Mucosa of descending colon (tissue), 3 donors: ENCODE measurements at regions not wholly inside any gene's neighbourhood (a gene's known extent, or its start where the extent isn't known, plus 50 kb on each side); places are given as distances from the start of the nearest gene placed in this dataset.

Experiments
- ATAC-seq: fragments of 200-7000 bp; cut with Tn5 transposase; one replicate; pipeline ENCODE4 v1.9.1; 2020; ENCODE audit warnings: mild to moderate bottlenecking, moderate library complexity
- DNase-seq, 3 donors: peaks; one replicate each; pipeline ENCODE4 v3.0.0-alpha.2; 2020
- H3K36me3 ChIP-seq: fragments of 200-600 bp; one replicate; pipeline ENCODE4 v1.8.0; 2021; ENCODE audit warnings: low read depth, mild to moderate bottlenecking
- H3K4me1 ChIP-seq: fragments of 200-600 bp; one replicate; pipeline ENCODE4 v1.8.0; 2021; ENCODE audit warnings: low read depth, mild to moderate bottlenecking
- H3K4me3 ChIP-seq: fragments of 200-600 bp; one replicate; pipeline ENCODE4 v1.8.0; 2021; ENCODE audit warnings: mild to moderate bottlenecking
- H3K9me3 ChIP-seq: fragments of 200-600 bp; one replicate; pipeline ENCODE4 v1.8.0; 2021; ENCODE audit warnings: mild to moderate bottlenecking
- intact Hi-C, 2 donors: fragments of 100-400 bp; cut with DNase I in 1 of 2; cut with micrococcal nuclease in 1 of 2; formaldehyde crosslinking; loops; one replicate each; pipeline versions ENCODE4 v1.11.0 to v1.11.1; 2022; cut with DNase I, micrococcal nuclease
- TF ChIP-seq, protein P1 (sequence below): fragments of 200-600 bp; IDR thresholded peaks from one replicate; pipeline ENCODE4 v1.8.0; 2022; ENCODE audit warnings: antibody characterized with exemption, mild to moderate bottlenecking
- donor health status: DM: no; HTN: no; CAD: no; lungs with moderate emphysema.
- donor health status: DM: no; HTN: no; CAD: no.
- donor health status: DM: no; HTN: yes; CAD: no.

GRCh38 chr11:13205486-13205885, 72.1 kb upstream of the BMAL1 start:
- ATAC-seq (no peak), DNase-seq (no peak)
- no peak overlapping the region for H3K4me3 ChIP-seq
- H3K9me3 ChIP-seq = no peaks in the 10 kb centered on the region
- TF ChIP-seq, protein P1, sequence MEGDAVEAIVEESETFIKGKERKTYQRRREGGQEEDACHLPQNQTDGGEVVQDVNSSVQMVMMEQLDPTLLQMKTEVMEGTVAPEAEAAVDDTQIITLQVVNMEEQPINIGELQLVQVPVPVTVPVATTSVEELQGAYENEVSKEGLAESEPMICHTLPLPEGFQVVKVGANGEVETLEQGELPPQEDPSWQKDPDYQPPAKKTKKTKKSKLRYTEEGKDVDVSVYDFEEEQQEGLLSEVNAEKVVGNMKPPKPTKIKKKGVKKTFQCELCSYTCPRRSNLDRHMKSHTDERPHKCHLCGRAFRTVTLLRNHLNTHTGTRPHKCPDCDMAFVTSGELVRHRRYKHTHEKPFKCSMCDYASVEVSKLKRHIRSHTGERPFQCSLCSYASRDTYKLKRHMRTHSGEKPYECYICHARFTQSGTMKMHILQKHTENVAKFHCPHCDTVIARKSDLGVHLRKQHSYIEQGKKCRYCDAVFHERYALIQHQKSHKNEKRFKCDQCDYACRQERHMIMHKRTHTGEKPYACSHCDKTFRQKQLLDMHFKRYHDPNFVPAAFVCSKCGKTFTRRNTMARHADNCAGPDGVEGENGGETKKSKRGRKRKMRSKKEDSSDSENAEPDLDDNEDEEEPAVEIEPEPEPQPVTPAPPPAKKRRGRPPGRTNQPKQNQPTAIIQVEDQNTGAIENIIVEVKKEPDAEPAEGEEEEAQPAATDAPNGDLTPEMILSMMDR = no peak
- H3K4me1 ChIP-seq = no peaks in the 10 kb centered on the region
- intact Hi-C loops = loop anchor here in 1 of 2 donors (5.0 kb wide), 1 partner anchor 137 kb away; no protein-coding TSS in a partner anchor
- H3K36me3 ChIP-seq = no peaks in the 10 kb centered on the region

- no peak for DNase-seq
- Histone ChIP-seq H3K4me1 (no peaks in the 10 kb centered on the region), H3K9me3 (no peaks in the 10 kb centered on the region), H3K4me3 (no peak overlapping the region), H3K36me3 (no peaks in the 10 kb centered on the region)
- no peak for ATAC-seq
- intact Hi-C loops = loop anchor here in 1 of 2 donors (5.0 kb wide), 1 partner anchor 136 kb away; no protein-coding TSS in a partner anchor
- TF ChIP-seq, protein P1 = no peak
Measured at GRCh38 chr11:13206086-13206640, 71.4 kb upstream of the BMAL1 start.

DNA sequence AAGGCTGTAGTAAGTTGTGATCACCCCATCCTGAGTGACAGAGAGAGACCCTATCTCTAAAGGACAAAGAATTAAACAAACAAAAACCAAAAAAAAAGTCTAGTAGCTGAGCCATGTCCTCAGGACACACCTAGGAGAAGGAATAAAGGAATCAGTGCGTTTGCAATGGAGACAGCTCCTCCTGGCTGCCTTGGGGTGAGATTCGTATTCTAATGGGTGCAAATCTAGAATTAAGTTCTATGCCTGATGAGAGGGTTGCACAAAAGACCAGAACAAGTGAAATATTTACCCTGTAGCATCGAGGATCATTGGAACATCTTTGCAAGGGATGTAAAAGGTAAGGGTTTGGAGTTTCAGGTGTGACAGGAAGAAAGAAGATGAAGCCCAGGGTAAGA, 70.3 kb upstream of the BMAL1 start:
- Histone ChIP-seq H3K36me3 (no peaks in the 10 kb centered on the region), H3K4me1 (no peaks in the 10 kb centered on the region), H3K9me3 (no peaks in the 10 kb centered on the region), H3K4me3 (no peak overlapping the region)
- intact Hi-C loops = loop anchor here in 1 of 2 donors (5.0 kb wide), 1 partner anchor 135 kb away; no protein-coding TSS in a partner anchor
- DNase-seq (no peak), ATAC-seq (peak; percentile 47)
- TF ChIP-seq, protein P1 = no peak

GRCh38 chr11:13207665-13208594, 69.7 kb upstream of the BMAL1 start:
- peak in 2 of 3 donors; percentile 38 to 50 for DNase-seq
- intact Hi-C loops = loop anchor here in 1 of 2 donors (5.0 kb wide), 1 partner anchor 134 kb away; no protein-coding TSS in a partner anchor
- H3K36me3 ChIP-seq = no peaks in the 10 kb centered on the region
- H3K4me3 ChIP-seq = no peak overlapping the region
- no peaks in the 10 kb centered on the region for H3K4me1 ChIP-seq
- ATAC-seq = peak; percentile 84
- TF ChIP-seq, protein P1 = no peak
- H3K9me3 ChIP-seq = no peaks in the 10 kb centered on the region

- Histone ChIP-seq H3K4me3 (no peak overlapping the region), H3K4me1 (no peaks in the 10 kb centered on the region), H3K9me3 (no peaks in the 10 kb centered on the region), H3K36me3 (no peaks in the 10 kb centered on the region)
- ATAC-seq = no peak
- TF ChIP-seq, protein P1 = no peak
- intact Hi-C loops = loop anchor here in 1 of 2 donors (5.0 kb wide), 1 partner anchor 133 kb away; no protein-coding TSS in a partner anchor
- no peak for DNase-seq
Measured at GRCh38 chr11:13208921-13209320, 68.7 kb upstream of the BMAL1 start.
